ENCODE measurements at regions not wholly inside any gene's neighbourhood (a gene's known extent, or its start where the extent isn't known, plus 50 kb on each side); places are given as distances from the start of the nearest gene placed in this dataset.

- H3K36me3 ChIP-seq (ENCODE audit: insufficient read depth, low read length) = no peaks in the 10 kb centered on the region
- H2AFZ ChIP-seq (ENCODE audit: low read depth, low read length) = no peak overlapping the region
- H3K79me2 ChIP-seq (replicated peaks; ENCODE audit: insufficient read depth, low read length) = no peaks in the 10 kb centered on the region
- H3K4me2 ChIP-seq (ENCODE audit: low read length) = no peak overlapping the region
- TF ChIP-seq EP300 (conservative IDR thresholded peaks at IDR 0.05; ENCODE audit: poor library complexity, severe bottlenecking) = no peak
- TF ChIP-seq MXI1 (conservative IDR thresholded peaks at IDR 0.05; ENCODE audit: poor library complexity, severe bottlenecking) = no peak
- TF ChIP-seq TAF1 (IDR thresholded peaks at IDR 0.05; ENCODE audit: low read depth) = no peak
- TF ChIP-seq SMC3 (conservative IDR thresholded peaks at IDR 0.05; ENCODE audit: poor library complexity) = no peak
- TF ChIP-seq EZH2 (IDR thresholded peaks at IDR 0.05; ENCODE audit: borderline replicate concordance, insufficient read depth, low read length, poor library complexity, severe bottlenecking) = no peak
- no peak for TF ChIP-seq RAD21 (conservative IDR thresholded peaks at IDR 0.05)
- no peak for TF ChIP-seq REST (IDR thresholded peaks at IDR 0.05; ENCODE audit: borderline replicate concordance)
- no peaks in the 10 kb centered on the region for H3K9me2 ChIP-seq (ENCODE audit: insufficient read depth, low read length)
- no peaks in the 10 kb centered on the region for H4K20me1 ChIP-seq (ENCODE audit: insufficient read depth)
- H3F3A ChIP-seq (ENCODE audit: insufficient read depth, low read length, poor library complexity, severe bottlenecking) = no peaks in the 10 kb centered on the region
- no peak overlapping the region for H3K4me3 ChIP-seq (ENCODE audit: low read length)
- H3K9me3 ChIP-seq (ENCODE audit: low read length) = no peaks in the 10 kb centered on the region
- H3K27me3 ChIP-seq (ENCODE audit: insufficient read depth, low read depth, low read length) = no peaks in the 10 kb centered on the region
- H3K27ac ChIP-seq (ENCODE audit: low read length) = no peak overlapping the region
- no peak overlapping the region for H3K9ac ChIP-seq (ENCODE audit: low read length)
Measured at GRCh38 chr15:36251450-36251849, 328.0 kb upstream of the CDIN1 start.

GRCh38 chr15:36252146-36252711 is 327.2 kb upstream of the CDIN1 start:
- H3K27ac ChIP-seq (ENCODE audit: low read length) = no peak overlapping the region
- no peaks in the 10 kb centered on the region for H3K9me3 ChIP-seq (ENCODE audit: low read length)
- no peaks in the 10 kb centered on the region for H3K9me2 ChIP-seq (ENCODE audit: insufficient read depth, low read length)
- H3K27me3 ChIP-seq (ENCODE audit: insufficient read depth, low read depth, low read length) = no peaks in the 10 kb centered on the region
- TF ChIP-seq, protein P1, sequence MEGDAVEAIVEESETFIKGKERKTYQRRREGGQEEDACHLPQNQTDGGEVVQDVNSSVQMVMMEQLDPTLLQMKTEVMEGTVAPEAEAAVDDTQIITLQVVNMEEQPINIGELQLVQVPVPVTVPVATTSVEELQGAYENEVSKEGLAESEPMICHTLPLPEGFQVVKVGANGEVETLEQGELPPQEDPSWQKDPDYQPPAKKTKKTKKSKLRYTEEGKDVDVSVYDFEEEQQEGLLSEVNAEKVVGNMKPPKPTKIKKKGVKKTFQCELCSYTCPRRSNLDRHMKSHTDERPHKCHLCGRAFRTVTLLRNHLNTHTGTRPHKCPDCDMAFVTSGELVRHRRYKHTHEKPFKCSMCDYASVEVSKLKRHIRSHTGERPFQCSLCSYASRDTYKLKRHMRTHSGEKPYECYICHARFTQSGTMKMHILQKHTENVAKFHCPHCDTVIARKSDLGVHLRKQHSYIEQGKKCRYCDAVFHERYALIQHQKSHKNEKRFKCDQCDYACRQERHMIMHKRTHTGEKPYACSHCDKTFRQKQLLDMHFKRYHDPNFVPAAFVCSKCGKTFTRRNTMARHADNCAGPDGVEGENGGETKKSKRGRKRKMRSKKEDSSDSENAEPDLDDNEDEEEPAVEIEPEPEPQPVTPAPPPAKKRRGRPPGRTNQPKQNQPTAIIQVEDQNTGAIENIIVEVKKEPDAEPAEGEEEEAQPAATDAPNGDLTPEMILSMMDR (IDR thresholded peaks at IDR 0.05; ENCODE audit: poor library complexity, severe bottlenecking) = no peak
- TF ChIP-seq TAF1 (IDR thresholded peaks at IDR 0.05; ENCODE audit: low read depth) (no peak), REST (IDR thresholded peaks at IDR 0.05; ENCODE audit: borderline replicate concordance) (no peak)
- no peak overlapping the region for H3K9ac ChIP-seq (ENCODE audit: low read length)
- no peaks in the 10 kb centered on the region for H4K20me1 ChIP-seq (ENCODE audit: insufficient read depth)
- H3F3A ChIP-seq (ENCODE audit: insufficient read depth, low read length, poor library complexity, severe bottlenecking) = no peaks in the 10 kb centered on the region
- no peak overlapping the region for H2AFZ ChIP-seq (ENCODE audit: low read depth, low read length)
- no peak overlapping the region for H3K4me3 ChIP-seq (ENCODE audit: low read length)
- H3K4me2 ChIP-seq (ENCODE audit: low read length) = no peak overlapping the region
- H3K36me3 ChIP-seq (ENCODE audit: insufficient read depth, low read length) = no peaks in the 10 kb centered on the region
- H3K79me2 ChIP-seq (replicated peaks; ENCODE audit: insufficient read depth, low read length) = no peaks in the 10 kb centered on the region

Measured in neural cell (in vitro differentiated cells).